ENCODE measurements at regions not wholly inside any gene's neighbourhood (a gene's known extent, or its start where the extent isn't known, plus 50 kb on each side); places are given as distances from the start of the nearest gene placed in this dataset.
"Not testable (repeated sequence)": the region's sequence is repeated elsewhere in the genome, so short reads cannot be mapped to it uniquely, and the experiment has no call there.

DNA sequence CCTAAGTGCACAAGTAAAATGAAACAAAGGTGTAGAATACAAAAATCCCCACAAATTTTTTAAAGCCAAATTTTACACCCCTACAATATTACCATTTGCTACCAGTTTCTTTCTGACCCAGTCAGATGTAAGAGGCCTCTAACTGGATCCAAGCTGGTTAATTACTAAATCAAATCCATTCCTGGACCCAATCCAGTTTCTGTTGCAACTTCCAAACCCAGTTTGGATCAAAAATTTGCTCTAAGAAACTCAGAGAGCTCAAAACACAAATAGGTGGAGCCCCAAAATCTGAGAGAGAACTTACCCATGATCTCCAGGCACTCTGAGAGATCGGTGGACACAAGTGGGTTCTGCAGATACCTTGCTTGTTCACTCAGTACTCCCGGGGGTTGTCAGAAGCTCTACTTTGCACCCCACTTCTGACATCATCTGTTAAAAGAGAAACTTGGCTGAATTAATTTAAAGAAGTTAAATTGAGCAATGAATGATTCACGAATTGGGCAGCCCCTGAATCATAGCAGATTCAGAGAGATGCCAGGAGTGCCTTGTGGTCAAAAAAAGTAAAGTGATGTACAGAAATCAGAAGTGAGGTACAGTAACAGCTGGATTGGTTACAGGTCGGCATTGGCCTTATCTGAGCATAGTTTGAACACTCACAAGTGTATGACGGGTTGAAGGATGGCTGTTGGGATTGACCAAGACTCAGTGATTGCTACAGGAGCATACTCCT is 448.0 kb downstream of the KCNT2 start:
- no peak for DNase-seq

DNA sequence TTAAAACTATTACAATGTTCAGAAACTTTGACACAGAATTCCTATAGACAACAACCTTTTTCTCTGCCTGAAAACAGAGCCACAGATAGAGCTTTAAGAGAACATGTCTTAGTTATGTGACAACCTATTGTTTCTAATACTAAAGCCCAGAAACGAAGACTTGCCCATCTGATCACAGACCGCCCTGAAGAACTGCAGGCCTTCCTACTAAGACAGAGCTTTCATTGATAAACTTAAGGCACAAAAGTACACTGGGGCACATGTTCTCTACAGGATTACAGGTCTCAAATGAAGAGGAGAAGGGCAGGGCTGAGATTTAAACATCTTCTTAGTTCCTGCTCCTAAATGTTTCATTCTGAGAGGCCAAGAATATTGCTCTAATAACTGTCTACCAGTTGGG is 452.7 kb downstream of the KCNT2 start:
- DNase-seq = no peak

DNA sequence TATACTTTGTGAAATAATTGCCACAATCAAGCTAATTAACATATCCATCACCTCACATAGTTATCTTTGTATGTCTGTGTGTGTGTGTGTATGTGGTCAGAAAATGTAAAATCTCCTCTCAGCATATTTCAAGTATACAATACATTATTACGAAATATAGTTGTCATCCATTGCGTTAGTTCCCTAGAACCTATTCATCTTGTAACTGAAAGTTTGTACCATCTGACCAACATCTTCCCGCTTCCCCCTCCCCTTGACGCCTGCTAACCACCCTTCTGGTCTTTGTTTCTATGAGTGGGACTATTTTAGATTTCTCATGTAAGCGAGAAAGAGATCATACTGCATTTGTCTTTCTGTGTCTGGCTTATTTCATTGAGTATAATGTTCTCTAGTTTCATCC is 455.3 kb downstream of the KCNT2 start:
- no peak for DNase-seq

GRCh38 chr1:196152086-196152485 is 456.2 kb downstream of the KCNT2 start:
- DNase-seq = no peak

- peak in 1 of 58 donors; percentile 7 for DNase-seq
Observed at GRCh38 chr1:196148367-196148970, 459.8 kb downstream of the KCNT2 start.

DNA sequence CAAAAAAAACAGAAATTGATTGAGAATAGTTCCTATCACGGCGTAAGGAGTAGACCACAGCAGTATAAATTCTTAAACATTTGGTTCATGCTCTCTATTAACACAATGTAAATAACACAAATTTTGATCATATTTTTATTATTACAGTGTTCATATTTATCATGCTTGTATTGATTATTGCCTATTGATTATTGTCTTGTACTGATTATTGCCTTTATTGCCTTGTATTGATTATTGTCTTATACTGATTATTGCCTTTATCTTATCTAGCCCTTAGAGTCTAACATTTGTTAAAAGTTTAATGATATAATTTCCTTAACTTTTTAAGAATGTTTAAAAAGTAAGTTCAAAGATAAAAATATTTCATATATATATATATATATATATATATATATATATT is 460.7 kb downstream of the KCNT2 start:
- no peak for DNase-seq

DNA sequence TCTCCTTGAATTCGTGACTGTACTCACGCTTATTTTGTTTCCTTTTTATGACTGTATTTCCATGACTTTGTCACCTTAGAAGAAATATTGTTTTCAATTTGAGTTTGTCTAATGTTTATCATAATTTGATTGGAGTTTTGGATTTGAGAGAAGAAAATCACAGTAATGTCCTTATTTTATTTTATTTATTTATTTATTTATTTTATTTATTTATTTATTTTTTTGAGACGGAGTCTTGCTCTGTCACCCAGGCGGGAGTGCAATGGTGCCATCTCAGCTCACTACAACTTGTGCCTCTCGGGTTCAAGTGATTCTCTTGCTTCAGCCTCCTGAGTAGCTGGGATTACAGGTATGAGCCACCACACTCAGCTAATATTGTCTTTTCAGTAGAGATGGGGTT is 463.1 kb downstream of the KCNT2 start:
- DNase-seq = not testable (repeated sequence)

- no peak for DNase-seq
Observed at GRCh38 chr1:196144588-196144987, 463.7 kb downstream of the KCNT2 start.

GRCh38 chr1:196143602-196144342 is 464.5 kb downstream of the KCNT2 start:
- no peak for DNase-seq

GRCh38 chr1:196142111-196142640 is 466.1 kb downstream of the KCNT2 start:
- no peak for DNase-seq

GRCh38 chr1:196136396-196136795 is 471.8 kb downstream of the KCNT2 start:
- DNase-seq = no peak

- no peak for DNase-seq
Observed at GRCh38 chr1:196131691-196132090, 476.5 kb downstream of the KCNT2 start.

- DNase-seq = no peak
Observed at GRCh38 chr1:196128835-196129234, 479.4 kb downstream of the KCNT2 start.

DNA sequence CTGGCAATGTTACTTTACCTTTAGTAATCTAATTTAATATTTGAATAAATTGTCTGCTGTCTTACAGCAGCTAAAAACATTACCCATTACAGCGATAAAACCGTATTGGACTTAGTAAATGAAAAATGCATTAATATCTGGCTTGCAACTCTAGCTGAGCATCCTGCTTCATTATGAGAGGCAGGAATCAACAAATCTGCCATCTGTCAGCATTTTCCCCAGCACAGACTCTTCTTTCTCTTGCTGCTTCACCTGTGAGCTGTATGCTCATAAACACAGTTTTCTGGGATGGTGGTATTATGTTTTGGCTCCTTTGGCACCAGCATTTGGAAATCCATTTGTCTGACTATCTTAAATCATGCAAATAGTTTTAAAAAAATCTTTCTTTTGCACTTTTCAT is 487.1 kb downstream of the KCNT2 start:
- DNase-seq = no peak

- peak in 35 of 58 donors; percentile 1 to 70 (median 20) for DNase-seq
Observed at GRCh38 chr1:196115646-196116045, 492.6 kb downstream of the KCNT2 start.

DNA sequence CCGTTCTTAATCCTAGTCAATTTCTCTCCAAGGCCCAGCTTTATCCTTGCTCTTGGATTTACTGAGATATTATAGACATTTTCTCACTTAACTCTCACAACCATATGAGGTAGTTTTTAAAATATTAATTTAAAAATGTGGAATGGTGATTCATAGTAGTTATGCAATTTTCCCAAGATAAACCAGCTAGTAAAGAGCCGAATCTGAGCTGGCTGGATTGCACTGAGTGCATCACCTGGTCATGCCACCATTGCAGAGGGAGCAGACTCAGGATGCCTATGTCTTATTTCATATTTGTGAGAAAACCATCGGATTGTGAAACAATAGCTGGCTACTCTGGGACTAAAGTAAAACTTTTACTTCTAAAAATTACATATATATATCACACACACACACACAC is 494.0 kb downstream of the KCNT2 start:
- no peak for DNase-seq

- not testable (repeated sequence) for DNase-seq
Observed at GRCh38 chr1:196108990-196109389, 499.2 kb downstream of the KCNT2 start.

DNA sequence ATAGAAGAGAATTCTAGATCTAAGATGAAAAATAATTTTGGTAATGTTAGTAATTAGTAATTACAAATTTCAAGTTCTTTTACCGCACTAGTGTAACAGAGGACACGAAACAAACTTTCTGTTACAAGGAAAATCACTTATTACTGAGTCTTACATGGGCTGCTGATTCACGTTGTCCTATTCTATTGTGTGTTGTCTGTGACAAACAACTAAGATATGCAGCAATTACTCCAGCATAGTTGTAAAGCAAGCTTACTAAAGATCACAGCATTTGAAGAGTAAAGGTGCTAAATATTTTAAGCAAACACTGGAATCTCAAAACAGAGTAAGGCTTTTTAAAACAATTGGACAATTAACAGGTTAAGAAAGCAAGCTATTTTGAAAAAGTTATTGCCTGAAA is 502.3 kb downstream of the KCNT2 start:
- DNase-seq = no peak

GRCh38 chr1:196102826-196103225 is 505.4 kb downstream of the KCNT2 start:
- no peak for DNase-seq

GRCh38 chr1:196098000-196098399 is 510.2 kb downstream of the KCNT2 start:
- DNase-seq = peak in 2 of 58 donors; percentile 2 to 4

GRCh38 chr1:196094821-196095220 is 513.4 kb downstream of the KCNT2 start:
- DNase-seq = no peak
